ENCODE measurements at regions not wholly inside any gene's neighbourhood (a gene's known extent, or its start where the extent isn't known, plus 50 kb on each side); places are given as distances from the start of the nearest gene placed in this dataset.

- TF ChIP-seq CTCF (conservative IDR thresholded peaks at IDR 0.05): no peak
- no peak for TF ChIP-seq ZFX (IDR thresholded peaks at IDR 0.05)
Measured at GRCh38 chr5:6222899-6223298, 155.4 kb downstream of the MED10 start.
